Daoy (cell line): ENCODE measurements at regions not wholly inside any gene's neighbourhood (a gene's known extent, or its start where the extent isn't known, plus 50 kb on each side); places are given as distances from the start of the nearest gene placed in this dataset.

Source experiments
- DNase-seq: peaks from one replicate; pipeline ENCODE4 v3.0.0-alpha.2; 2015; ENCODE audit warnings: low read depth

DNA sequence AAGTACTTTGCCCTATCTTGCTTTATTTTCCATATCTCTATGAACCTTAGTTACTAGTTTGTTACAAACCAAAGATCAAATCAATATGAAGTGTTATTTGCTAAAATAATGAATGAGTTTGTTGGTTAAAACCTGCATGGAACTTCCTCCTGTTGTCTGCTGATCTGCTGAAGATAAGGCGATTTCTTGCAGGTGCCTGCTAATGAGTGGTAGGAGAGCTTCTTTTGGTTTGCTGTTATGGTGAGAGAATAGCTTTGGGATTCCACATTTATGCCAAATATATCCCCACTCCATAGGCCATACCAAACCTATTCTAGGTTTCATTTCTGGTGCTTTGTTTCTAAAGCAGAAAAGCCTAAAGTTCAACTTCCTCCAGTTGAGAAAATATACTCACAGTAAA is 103.8 kb upstream of the PCDH10 start:
- no peak for DNase-seq

DNA sequence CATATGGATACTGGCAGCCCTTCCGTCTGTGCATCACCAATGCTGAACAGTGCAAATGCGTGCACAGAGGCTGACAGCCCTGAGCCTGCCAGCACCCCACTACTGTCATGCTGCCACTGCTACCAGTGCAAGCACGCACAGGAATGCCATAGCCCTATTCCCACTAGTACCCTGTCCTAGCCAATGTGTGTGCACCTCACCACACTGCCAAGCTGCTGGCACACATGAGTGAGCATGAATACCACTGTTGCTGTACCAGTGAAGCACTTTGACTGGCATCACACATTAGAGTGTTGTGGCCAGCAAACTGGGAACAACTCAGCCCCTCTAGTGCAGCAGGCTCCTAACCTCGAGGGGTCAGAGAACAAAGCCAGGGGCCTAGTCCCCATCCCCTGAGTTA is 102.9 kb upstream of the PCDH10 start:
- no peak for DNase-seq

- DNase-seq, result no peak
Measured at GRCh38 chr4:133058701-133059100, 90.4 kb upstream of the PCDH10 start.

GRCh38 chr4:133059117-133059516 is 90.0 kb upstream of the PCDH10 start:
- DNase-seq, result no peak

GRCh38 chr4:133062851-133063250 is 86.2 kb upstream of the PCDH10 start:
- no peak for DNase-seq

DNA sequence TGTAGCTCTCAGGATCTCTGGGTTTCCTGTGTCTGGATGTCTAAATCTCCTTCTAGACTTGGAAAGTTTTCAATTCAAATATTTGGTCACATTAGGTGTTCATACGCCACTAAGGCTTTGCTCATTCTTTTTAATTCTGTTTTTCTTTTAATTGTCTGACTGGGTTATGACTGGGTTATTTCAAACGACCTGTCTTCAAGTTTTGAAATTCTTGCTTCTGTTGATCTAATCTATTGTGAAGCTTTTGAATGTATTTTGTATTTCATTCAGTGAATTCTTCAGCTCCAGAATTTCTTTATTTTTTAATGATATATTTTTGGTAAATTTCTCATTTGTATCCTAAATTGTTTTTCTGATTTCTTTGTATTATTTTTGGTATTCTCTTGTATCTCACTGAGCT is 81.0 kb upstream of the PCDH10 start:
- no peak for DNase-seq

DNA sequence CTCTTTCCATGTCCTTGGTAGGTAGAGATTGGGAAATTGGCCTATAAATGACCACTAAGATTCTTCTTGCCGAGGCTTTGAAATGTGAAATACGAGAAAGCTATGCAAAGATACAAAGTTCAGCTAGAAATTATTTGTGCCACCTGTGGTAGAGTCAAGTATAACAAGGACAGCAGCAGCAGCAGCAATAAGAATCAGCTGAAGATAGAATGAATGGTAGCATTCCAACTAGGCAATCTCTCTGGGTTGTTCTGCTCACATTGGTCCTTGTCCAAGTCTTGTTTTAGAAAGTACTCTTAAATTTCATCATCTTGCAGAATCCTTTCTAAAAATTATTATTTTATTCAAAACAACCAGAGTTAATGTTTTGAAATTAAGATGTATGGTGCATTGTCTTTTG is 67.8 kb upstream of the PCDH10 start:
- DNase-seq, result no peak

GRCh38 chr4:133084421-133084820 is 64.7 kb upstream of the PCDH10 start:
- DNase-seq, result no peak

DNA sequence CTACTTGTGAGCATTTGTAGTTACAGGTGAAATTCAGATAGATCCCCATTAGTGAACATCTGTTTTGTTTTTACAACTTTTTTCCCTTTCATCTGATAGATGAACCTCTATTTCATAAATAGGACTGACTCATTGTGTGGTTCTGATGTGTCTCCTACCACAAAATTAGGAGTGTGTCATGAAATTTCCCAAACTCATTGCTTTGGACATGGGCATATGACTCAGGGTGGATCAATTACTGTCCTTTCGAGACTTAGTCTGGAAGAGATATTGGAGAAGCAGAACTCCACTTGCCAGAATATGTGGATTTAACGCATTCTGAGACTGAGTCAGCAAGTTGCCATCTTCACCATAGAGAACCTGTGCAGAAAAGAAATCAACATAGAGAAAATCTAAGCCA is 53.5 kb upstream of the PCDH10 start:
- peak; percentile 9 for DNase-seq

DNA sequence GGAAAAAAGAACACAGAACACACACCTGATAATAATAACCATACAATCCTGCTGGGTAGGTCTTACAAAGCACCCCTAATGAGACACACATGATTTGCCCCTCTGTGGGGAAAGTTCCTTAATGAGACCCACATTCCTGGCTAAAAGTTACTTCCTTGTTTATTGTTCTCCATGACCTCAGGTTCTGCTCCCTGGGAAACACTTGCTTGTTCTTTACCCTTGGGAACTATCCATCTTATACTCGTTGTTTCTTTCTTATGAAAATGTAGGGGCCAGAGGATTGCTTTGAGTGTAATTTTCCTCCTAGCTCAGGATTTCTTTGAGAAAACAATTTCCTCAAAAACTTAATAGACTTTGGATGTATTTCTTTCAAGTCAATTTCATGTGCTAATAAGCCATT is 52.1 kb upstream of the PCDH10 start:
- no peak for DNase-seq
